Heart left ventricle (tissue), 16 donors: ENCODE measurements at regions not wholly inside any gene's neighbourhood (a gene's known extent, or its start where the extent isn't known, plus 50 kb on each side); places are given as distances from the start of the nearest gene placed in this dataset.

ENCODE experiments used
- ATAC-seq, 4 donors: fragments of 200-7000 bp; cut with Tn5 transposase; one replicate each; pipeline ENCODE4 v1.9.1; 2020 to 2022; ENCODE audit warnings: moderate library complexity in 4 of 4, mild to moderate bottlenecking in 3 of 4, moderate number of reproducible peaks in 1 of 4
- DNase-seq, 5 donors: peaks; one replicate each; pipeline ENCODE4 v3.0.0-alpha.2; 2020
- H3K27ac ChIP-seq, 12 donors: fragments of 200-600 bp; sonication (generic) in 4 of 12; one replicate each; pipeline versions ENCODE4 v1.5.0 to v1.8.0; 2016 to 2022; ENCODE audit warnings: mild to moderate bottlenecking in 2 of 12
- H3K27me3 ChIP-seq, 9 donors: fragments of 200-600 bp; sonication (generic) in 2 of 9; one replicate each; pipeline versions ENCODE4 v1.5.1 to v1.8.0; 2016 to 2022; ENCODE audit warnings: mild to moderate bottlenecking in 3 of 9
- H3K36me3 ChIP-seq, 9 donors: fragments of 200-600 bp; sonication (generic) in 2 of 9; one replicate each; pipeline versions ENCODE4 v1.5.0 to v1.8.0; 2018 to 2022; ENCODE audit warnings: mild to moderate bottlenecking in 2 of 9
- H3K4me1 ChIP-seq, 12 donors: fragments of 200-600 bp; sonication (generic) in 4 of 12; one replicate each; pipeline versions ENCODE4 v1.5.0 to v1.8.0; 2016 to 2022; ENCODE audit warnings: mild to moderate bottlenecking in 3 of 12
- H3K4me3 ChIP-seq, 12 donors: fragments of 200-600 bp; sonication (generic) in 4 of 12; one replicate each; pipeline versions ENCODE4 v1.5.0 to v1.8.0; 2017 to 2022; ENCODE audit warnings: mild to moderate bottlenecking in 9 of 12, moderate library complexity in 4 of 12
- H3K9me3 ChIP-seq, 12 donors: fragments of 200-600 bp; sonication (generic) in 4 of 12; one replicate each; pipeline versions ENCODE4 v1.5.0 to v1.8.0; 2016 to 2022; ENCODE audit warnings: mild to moderate bottlenecking in 1 of 12
- CTCF ChIP-seq, 12 donors: fragments of 200-600 bp; sonication (generic) in 4 of 12; IDR thresholded peaks; one replicate each; pipeline versions ENCODE4 v1.5.0 to v1.8.0; 2018 to 2022; ENCODE audit warnings: antibody characterized with exemption in 12 of 12, mild to moderate bottlenecking in 5 of 12
- POLR2A ChIP-seq, 2 donors: fragments of 450-650 bp; IDR thresholded peaks; one replicate each; pipeline ENCODE4 v1.6.1; 2017; ENCODE audit warnings: antibody characterized with exemption in 2 of 2, mild to moderate bottlenecking in 2 of 2, moderate library complexity in 2 of 2
- WGBS, 4 donors: extraction: QIAGEN DNeasy Blood & Tissue Kit in 2 of 4; methylation state at CpG; one replicate each; pipeline versions ENCODE4 v1.1.5 to v1.1.7; 2013 to 2018; 5-methylcytosine and 5-hydroxymethylcytosine counted together
- intact Hi-C, 10 donors: fragments of 100-400 bp; cut with DNase I; formaldehyde crosslinking; loops; one replicate each; pipeline versions ENCODE4 v1.11.1 to v1.14.2; 2022
- donor health status: ischemic (EF 13 %, LVEDD 7.1; RV severe dilation, severe dysfunction).
- donor health status: healthy with polysubstance abuse.
- donor health status: DM: no; HTN: yes; CAD: no.
- donor health status: DM: no; HTN: no; CAD: no.
- donor health status: ischemic (EF 25% LVEDD 6.9; RV normal size, moderate dysfunction).
- donor health status: ischemic (EF 25% LVEDD 5.7; RV mildly dilated, moderate dysfunction).
- donor health status: healthy.
- donor health status: DM: yes; HTN: yes; CAD: no.
- donor health status: ischemic (EF 35%, LVEDD 5.7; RV mildly dilated, moderate dysfunction).
- donor health status: nonischemic (EF 11% LVEDD 7.7; RV severe dilation, severe dysfunction).
- donor health status: DM: yes; HTN: yes; CAD: no.
- donor health status: PGD.
- donor health status: ischemic (EF 29% LVEDD 5.4; RV normal size, mild dysfunction).
- donor health status: nonischemic (EF 23%, LVEDD 6.1; RV moderate dilation, normal function).

DNA sequence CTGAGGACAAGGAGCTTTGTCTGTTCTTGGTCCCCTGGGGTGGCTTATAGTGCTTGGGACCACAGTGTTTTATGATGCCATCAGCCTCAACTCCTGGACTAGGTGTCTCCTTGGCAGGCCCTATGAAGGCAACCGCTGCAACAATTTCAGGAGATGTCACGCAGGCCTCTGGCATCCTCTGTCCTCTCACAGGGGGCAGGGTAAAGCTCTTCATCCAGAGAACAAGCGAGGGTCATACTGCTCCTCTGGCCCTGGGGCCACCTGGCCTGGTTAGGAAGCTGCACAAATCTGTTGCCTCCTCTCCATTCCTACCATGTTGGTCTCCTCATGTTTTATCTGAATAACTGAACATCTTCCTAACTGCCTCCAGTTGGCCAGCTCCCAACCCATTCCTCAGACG lies 148.9 kb upstream of the SPEF2 start:
- Histone ChIP-seq H3K9me3 (peaks cover 0 to 4% (median 0%) of the 10 kb centered on the region in 12 donors), H3K4me3 (no peak overlapping the region), H3K36me3 (no peaks in the 10 kb centered on the region), H3K27me3 (no peaks in the 10 kb centered on the region), H3K4me1 (no peaks in the 10 kb centered on the region), H3K27ac (no peak overlapping the region)
- TF ChIP-seq CTCF (IDR thresholded peaks at IDR 0.05) (no peak), POLR2A (IDR thresholded peaks at IDR 0.05) (no peak)
- ATAC-seq: no peak
- no peak for DNase-seq
- intact Hi-C loops: no loop called here
- WGBS, 4 donors: 80 to 86% (median 82%) methylated on average over 4 of the region's 4 CpGs

DNA sequence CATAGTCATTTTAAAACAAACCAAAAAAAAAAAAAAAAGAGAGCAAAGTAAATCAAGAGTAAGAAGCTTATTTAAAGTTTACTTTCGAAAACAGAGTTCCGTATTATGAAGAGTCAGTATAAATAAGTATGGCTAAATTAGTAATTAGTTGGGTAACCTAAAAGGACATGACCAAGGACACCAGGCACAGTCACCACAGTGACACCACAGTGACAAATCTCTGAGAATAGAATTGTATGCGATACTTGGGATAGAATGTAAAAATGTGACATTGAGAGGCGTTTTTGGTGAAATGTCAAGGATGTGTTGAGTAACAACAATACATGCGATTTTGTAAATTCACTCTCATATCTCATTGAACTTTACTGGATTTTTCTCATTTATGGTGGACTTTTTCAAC lies 150.9 kb upstream of the SPEF2 start:
- Histone ChIP-seq H3K27me3 (no peaks in the 10 kb centered on the region), H3K27ac (no peak overlapping the region), H3K4me3 (no peak overlapping the region), H3K4me1 (no peaks in the 10 kb centered on the region), H3K36me3 (no peaks in the 10 kb centered on the region), H3K9me3 (peaks cover 0 to 4% (median 0%) of the 10 kb centered on the region in 12 donors)
- intact Hi-C loops: no loop called here
- ATAC-seq: no peak
- no peak for TF ChIP-seq POLR2A (IDR thresholded peaks at IDR 0.05)
- TF ChIP-seq CTCF (IDR thresholded peaks at IDR 0.05): no peak
- 91 to 95% (median 92%) methylated on average over 5 of the region's 5 CpGs for WGBS, 4 donors
- no peak for DNase-seq

- ATAC-seq: peak in 2 of 4 donors; percentile 34 to 67
- intact Hi-C loops: no loop called here
- Histone ChIP-seq H3K4me1 (no peaks in the 10 kb centered on the region), H3K9me3 (peaks cover 0 to 4% (median 0%) of the 10 kb centered on the region in 12 donors), H3K4me3 (no peak overlapping the region), H3K27ac (no peak overlapping the region), H3K27me3 (no peaks in the 10 kb centered on the region), H3K36me3 (no peaks in the 10 kb centered on the region)
- DNase-seq: no peak
- TF ChIP-seq POLR2A (IDR thresholded peaks at IDR 0.05) (no peak), CTCF (IDR thresholded peaks at IDR 0.05) (no peak)
- WGBS, 4 donors: 49 to 57% (median 52%) methylated on average over 2 of the region's 2 CpGs
These were observed 152.9 kb upstream of the SPEF2 start for GRCh38 chr5:35464757-35465156.

DNA sequence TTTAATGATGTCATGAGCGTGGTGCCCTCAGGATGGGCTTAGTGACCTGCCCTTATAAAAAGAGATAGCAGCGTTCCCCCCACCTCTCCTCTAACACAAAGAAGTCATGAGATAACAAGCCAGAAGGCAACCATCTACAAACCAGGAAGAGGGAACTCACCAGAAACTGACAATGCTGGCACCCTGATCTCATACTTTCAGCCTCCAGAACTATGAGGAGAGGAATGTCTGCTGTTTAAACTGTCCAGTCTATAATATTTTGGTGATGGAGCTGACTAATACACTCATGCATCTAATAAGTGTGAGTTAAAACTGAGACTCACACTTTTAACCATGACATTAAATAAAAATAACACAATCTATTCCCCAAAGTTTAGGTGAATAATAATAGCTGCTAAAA lies 156.1 kb upstream of the SPEF2 start:
- Histone ChIP-seq H3K9me3 (peaks cover 0 to 10% (median 0%) of the 10 kb centered on the region in 12 donors), H3K27me3 (no peaks in the 10 kb centered on the region), H3K4me3 (no peak overlapping the region), H3K27ac (no peak overlapping the region), H3K36me3 (no peaks in the 10 kb centered on the region), H3K4me1 (no peaks in the 10 kb centered on the region)
- WGBS, 4 donors: 46 to 72% (median 59%) methylated on average over 2 of the region's 2 CpGs
- ATAC-seq: no peak
- TF ChIP-seq CTCF (IDR thresholded peaks at IDR 0.05) (no peak), POLR2A (IDR thresholded peaks at IDR 0.05) (no peak)
- DNase-seq: no peak
- intact Hi-C loops: no loop called here
